ENCODE measurements at regions not wholly inside any gene's neighbourhood (a gene's known extent, or its start where the extent isn't known, plus 50 kb on each side); places are given as distances from the start of the nearest gene placed in this dataset.

DNA sequence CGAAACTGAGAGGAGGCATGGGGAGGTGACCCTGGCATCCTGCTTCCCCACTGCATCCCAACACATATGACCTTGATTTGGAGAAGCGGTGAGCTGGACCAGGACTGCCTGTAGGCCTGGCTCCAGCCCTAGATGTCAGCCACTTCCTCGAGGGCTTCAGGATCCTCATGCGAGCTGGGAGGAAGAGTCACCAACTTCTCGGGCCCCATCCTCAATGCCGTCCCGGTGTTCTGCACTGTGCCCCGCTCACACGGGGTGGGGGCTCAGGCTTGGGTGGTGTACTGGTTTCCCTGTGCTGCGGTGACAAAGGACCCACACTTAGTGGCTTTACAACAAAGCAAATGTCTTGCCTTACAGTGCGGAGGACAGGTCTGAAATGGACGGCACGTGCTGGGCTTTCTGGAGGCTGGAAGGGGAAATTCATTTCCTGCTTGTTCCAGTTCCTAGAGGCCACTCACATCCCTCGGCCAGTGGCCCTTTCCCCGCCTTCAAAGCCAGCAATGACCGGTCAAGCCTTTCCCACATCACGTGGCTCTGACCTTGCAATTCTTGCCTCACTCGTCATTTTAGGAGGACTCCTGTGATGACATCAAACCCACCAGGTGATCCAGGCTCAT, 298.1 kb upstream of the RTL1 start:
- intact Hi-C loops (cut with DNase I) = no loop called here
- Histone ChIP-seq H3K4me1 (replicated peaks) (no peaks in the 10 kb centered on the region), H3K27ac (no peak overlapping the region), H3K36me3 (no peaks in the 10 kb centered on the region), H3K4me3 (no peak overlapping the region), H3K27me3 (replicated peaks; ENCODE audit: insufficient read depth) (no peaks in the 10 kb centered on the region), H3K9me3 (no peaks in the 10 kb centered on the region)
- WGBS = 92% methylated on average over 18 of the region's 18 CpGs
- TF ChIP-seq POLR2A (IDR thresholded peaks at IDR 0.05) (no peak), POLR2AphosphoS5 (IDR thresholded peaks at IDR 0.05) (no peak)
- TF ChIP-seq, protein P1, sequence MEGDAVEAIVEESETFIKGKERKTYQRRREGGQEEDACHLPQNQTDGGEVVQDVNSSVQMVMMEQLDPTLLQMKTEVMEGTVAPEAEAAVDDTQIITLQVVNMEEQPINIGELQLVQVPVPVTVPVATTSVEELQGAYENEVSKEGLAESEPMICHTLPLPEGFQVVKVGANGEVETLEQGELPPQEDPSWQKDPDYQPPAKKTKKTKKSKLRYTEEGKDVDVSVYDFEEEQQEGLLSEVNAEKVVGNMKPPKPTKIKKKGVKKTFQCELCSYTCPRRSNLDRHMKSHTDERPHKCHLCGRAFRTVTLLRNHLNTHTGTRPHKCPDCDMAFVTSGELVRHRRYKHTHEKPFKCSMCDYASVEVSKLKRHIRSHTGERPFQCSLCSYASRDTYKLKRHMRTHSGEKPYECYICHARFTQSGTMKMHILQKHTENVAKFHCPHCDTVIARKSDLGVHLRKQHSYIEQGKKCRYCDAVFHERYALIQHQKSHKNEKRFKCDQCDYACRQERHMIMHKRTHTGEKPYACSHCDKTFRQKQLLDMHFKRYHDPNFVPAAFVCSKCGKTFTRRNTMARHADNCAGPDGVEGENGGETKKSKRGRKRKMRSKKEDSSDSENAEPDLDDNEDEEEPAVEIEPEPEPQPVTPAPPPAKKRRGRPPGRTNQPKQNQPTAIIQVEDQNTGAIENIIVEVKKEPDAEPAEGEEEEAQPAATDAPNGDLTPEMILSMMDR (IDR thresholded peaks at IDR 0.05) = no peak
- no peak for DNase-seq (ENCODE audit: low spot score)

DNA sequence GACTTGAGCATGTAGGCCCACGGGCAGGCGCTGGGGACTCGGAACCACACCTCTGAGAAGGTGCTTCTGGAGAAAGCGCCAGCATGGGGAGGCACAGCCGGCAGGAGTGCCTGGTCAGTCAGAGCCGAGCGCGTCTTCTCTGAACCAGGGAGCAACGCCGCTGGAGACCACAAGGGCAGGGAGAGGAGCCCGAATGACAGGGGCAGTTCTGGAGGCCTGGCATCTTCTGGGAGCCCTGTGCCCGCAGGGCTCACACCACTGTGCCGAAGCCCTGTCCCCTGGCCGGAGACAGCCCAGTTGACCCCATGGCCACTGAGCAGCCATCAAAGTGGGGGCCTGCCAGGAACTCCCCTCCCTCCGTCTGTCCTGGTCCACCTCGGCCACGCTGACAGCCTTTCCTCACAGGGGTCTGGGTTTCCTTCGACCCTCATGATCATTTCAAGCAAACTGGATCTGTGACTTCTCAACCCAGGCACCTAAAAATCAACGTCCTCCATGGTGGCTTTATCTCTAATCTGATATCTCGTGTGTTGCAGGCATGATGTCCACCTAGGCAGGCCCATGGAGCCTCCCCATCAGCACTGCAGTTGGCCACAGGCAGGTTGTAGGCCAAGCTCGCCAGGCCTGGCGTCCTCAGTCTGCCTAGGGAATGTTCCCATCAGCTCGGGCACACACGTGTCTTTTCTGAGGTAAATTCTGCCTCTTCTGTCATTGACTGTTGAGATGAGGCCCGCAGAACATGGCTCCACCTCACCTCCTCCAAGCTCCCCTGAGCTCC, 299.3 kb upstream of the RTL1 start:
- H3K36me3 ChIP-seq = no peaks in the 10 kb centered on the region
- 92% methylated on average over 25 of the region's 25 CpGs for WGBS
- H3K27ac ChIP-seq = no peak overlapping the region
- no peak overlapping the region for H3K4me3 ChIP-seq
- no peak for DNase-seq (ENCODE audit: low spot score)
- H3K4me1 ChIP-seq (replicated peaks) = no peaks in the 10 kb centered on the region
- TF ChIP-seq POLR2AphosphoS5 (IDR thresholded peaks at IDR 0.05) (no peak), POLR2A (IDR thresholded peaks at IDR 0.05) (no peak)
- TF ChIP-seq, protein P1 (IDR thresholded peaks at IDR 0.05) = no peak
- intact Hi-C loops (cut with DNase I) = no loop called here
- H3K9me3 ChIP-seq = no peaks in the 10 kb centered on the region
- H3K27me3 ChIP-seq (replicated peaks; ENCODE audit: insufficient read depth) = no peaks in the 10 kb centered on the region

DNA sequence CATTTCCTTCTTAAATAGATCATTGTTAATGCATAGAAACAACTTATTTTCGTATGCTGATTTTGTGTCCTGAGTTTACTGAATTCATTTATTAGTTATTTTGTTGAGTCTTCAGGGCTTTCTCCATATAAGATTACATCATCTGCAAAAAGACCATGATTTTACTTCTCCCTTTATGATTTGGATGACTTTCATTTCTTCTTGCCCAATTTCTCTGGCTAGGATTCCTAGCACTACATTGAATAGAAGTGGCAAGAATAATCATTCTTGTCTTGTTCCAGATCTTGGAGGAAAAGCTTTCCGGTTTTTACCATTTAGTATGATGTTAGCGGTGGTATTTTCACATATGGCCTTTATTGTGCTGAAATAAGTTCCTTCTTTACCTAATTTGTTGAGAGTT, 303.0 kb upstream of the RTL1 start:
- Histone ChIP-seq H3K4me1 (replicated peaks) (no peaks in the 10 kb centered on the region), H3K4me3 (no peak overlapping the region), H3K27ac (no peak overlapping the region), H3K9me3 (no peaks in the 10 kb centered on the region), H3K36me3 (no peaks in the 10 kb centered on the region), H3K27me3 (replicated peaks; ENCODE audit: insufficient read depth) (no peaks in the 10 kb centered on the region)
- WGBS = 67% methylated on average over 3 of the region's 3 CpGs
- no peak for DNase-seq (ENCODE audit: low spot score)
- intact Hi-C loops (cut with DNase I) = no loop called here
- TF ChIP-seq POLR2A (IDR thresholded peaks at IDR 0.05) (no peak), POLR2AphosphoS5 (IDR thresholded peaks at IDR 0.05) (no peak)
- TF ChIP-seq, protein P1 (IDR thresholded peaks at IDR 0.05) = no peak

DNA sequence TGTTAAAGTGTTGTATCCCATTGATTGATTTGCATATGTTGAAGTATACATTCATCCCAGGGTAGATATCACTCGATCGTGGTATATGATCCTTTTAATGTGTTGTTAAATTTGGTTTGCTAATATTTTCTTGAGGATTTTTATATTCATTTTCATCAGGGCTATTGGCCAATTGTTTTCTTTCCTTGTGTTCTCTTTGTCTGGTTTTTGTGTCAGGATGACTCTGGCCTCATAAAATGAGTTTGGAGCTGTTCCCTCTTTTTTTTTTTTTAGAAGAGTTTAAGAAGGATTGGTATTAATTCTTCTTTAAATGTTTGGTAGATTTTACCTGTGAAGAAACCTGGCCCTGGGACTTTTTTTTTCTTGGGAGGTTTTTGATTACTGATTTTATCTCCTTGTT, 303.5 kb upstream of the RTL1 start:
- no peaks in the 10 kb centered on the region for H3K27me3 ChIP-seq (replicated peaks; ENCODE audit: insufficient read depth)
- no peaks in the 10 kb centered on the region for H3K4me1 ChIP-seq (replicated peaks)
- no peaks in the 10 kb centered on the region for H3K36me3 ChIP-seq
- intact Hi-C loops (cut with DNase I) = no loop called here
- DNase-seq (ENCODE audit: low spot score) = no peak
- H3K27ac ChIP-seq = no peak overlapping the region
- no peak for TF ChIP-seq POLR2AphosphoS5 (IDR thresholded peaks at IDR 0.05)
- TF ChIP-seq, protein P1 (IDR thresholded peaks at IDR 0.05) = no peak
- TF ChIP-seq POLR2A (IDR thresholded peaks at IDR 0.05) = no peak
- no peak overlapping the region for H3K4me3 ChIP-seq
- no peaks in the 10 kb centered on the region for H3K9me3 ChIP-seq
- 41% methylated on average over 2 of the region's 2 CpGs for WGBS

DNA sequence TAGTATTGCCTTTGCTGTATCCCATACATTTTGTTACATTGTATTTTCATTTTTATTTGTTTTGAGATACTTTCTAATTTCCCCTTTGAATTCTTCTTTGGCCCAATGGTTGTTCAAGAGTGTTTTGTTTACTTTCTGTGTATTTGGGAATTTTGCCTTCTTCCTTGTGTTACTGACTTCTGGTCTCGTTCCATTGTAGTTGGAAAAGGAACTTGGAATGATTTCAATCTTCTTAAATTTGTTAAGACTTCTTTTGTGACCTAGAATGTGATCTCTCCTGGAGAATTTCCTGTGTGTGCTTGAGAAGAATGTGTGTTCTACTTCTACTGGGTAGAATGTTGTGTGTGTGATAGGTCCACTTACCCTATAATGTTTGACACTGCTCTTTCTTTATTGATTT, 304.4 kb upstream of the RTL1 start:
- intact Hi-C loops (cut with DNase I) = no loop called here
- Histone ChIP-seq H3K4me1 (replicated peaks) (no peaks in the 10 kb centered on the region), H3K4me3 (no peak overlapping the region), H3K27me3 (replicated peaks; ENCODE audit: insufficient read depth) (no peaks in the 10 kb centered on the region), H3K36me3 (no peaks in the 10 kb centered on the region), H3K9me3 (no peaks in the 10 kb centered on the region), H3K27ac (no peak overlapping the region)
- no peak for DNase-seq (ENCODE audit: low spot score)
- WGBS = 3% methylated on average over 1 of the region's 1 CpG
- TF ChIP-seq, protein P1 (IDR thresholded peaks at IDR 0.05) = no peak
- no peak for TF ChIP-seq POLR2A (IDR thresholded peaks at IDR 0.05)
- TF ChIP-seq POLR2AphosphoS5 (IDR thresholded peaks at IDR 0.05) = no peak

All from prostate gland (tissue), 2 donors.